ENCODE measurements at regions not wholly inside any gene's neighbourhood (a gene's known extent, or its start where the extent isn't known, plus 50 kb on each side); places are given as distances from the start of the nearest gene placed in this dataset.

DNA sequence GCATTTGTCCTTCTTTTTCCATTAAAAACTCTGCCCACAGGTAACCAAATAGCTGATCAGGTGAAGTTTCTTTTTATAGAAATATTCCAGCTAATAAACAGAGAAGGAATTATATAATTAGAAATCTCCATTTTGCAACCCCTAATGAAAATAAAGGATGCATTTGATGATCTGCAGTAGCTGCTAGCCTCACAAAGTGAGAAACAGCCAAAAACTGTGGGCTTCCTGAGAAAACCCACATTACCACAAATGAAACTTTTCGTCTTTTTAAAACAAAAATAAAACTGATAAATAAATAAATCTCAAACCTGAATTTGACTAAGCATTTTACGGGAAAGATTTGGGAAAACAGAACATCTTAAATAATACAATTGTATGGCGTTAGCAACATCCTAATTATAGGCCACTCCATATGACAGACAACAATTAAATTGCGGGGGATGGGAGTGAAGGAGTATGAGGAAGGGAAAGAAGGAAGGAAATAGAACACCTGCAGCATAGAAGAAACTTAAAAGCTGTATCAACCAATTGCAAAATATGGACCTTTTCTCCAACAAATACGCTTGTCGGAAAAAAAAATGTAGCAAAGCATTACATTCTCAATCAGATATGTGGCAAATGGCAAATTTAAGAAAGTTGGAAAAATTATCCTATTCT lies 283.0 kb upstream of the ITGA1 start:
- ATAC-seq: no peak

DNA sequence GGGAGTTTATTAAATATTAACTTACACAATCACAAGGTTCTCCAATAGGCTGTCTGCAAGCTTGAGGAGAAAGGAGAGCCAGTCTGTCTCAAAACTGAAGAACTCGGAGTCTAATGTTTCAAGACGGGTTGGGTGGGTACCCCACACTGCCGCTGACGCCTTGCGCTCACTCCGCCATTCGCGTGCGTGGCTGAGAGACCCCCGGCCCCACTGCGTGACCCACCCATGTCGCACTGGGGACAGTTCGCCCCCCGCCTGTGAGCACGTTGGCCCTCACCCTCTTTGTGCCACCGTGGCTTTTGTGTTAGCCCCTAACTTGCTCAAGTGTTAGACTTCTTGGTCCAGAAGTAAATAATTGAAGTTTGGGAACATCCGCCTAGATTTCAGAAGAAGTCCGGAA lies 270.0 kb upstream of the ITGA1 start:
- no peak for ATAC-seq

DNA sequence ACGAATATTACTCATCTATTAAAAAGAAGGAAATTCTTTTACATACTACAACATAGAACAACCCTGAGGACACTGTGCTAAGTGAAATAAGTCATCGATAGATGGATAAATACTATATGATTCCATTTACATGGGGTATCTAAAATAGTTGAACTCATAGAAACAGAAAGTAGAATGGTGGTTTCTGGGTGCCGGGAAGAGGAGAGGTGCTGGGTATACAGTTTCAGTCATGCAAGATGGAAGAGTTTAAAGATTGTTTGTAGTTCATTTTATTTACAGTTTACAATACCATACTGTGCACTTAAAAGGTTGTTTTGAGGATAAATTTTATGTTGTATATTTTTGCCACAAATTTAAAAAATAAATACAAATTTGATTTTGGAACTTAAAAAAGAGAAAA lies 267.5 kb upstream of the ITGA1 start:
- ATAC-seq: no peak

DNA sequence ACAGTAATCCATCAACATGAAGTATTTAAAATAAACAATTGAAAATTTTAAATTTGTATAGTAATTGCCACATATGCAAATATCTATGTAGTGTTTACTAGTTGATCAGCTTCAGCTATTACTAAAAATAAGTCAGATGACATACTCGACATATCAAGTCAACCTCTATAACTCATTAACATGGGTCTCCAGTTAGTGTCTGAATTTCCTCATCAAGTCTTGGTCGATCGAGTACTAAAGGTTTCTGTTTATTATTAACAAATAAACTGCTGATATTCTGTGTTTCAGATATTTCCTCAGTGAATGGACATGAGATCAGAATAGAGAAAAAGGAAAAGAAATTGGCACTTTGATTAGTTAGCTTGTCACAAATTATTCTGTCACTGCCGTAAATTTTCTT lies 266.5 kb upstream of the ITGA1 start:
- no peak for ATAC-seq

DNA sequence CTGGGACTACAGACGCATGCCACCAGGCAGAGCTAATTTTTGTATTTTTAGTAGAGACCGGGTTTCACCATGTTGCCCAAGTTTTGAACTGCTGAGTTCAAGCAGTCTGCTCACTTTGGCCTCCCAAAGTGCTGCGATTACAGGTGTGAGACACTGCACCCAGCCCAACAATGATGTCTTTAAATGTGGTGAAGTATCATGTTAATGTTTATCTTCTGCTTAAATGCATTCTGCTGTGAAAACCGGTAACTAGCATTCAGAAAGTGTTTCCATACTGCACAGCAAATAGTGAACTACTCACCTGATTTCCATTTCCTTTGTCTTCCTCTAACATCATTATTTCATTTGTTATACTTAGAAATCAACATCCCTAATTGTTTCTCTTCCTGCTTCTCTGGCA lies 264.0 kb upstream of the ITGA1 start:
- no peak for ATAC-seq

DNA sequence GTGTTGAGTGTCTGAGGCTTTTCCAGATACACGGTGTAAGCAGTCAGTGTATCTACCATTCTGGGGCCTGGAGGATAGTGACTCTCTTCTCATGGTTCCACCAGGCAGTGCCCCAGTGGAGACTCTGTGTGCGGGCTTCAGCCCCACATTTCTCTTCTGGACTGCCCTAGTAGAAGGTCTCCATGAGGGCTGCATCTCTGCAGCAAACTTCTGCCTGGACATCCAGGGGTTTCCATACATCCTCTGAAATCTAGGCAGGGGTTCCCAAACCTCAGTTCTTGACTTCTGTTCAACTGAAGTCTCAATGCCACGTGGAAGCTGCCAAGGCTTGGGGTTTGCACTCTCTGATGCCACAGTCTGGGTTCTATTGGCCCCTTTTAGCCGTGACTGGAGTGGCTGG lies 256.6 kb upstream of the ITGA1 start:
- ATAC-seq: no peak

DNA sequence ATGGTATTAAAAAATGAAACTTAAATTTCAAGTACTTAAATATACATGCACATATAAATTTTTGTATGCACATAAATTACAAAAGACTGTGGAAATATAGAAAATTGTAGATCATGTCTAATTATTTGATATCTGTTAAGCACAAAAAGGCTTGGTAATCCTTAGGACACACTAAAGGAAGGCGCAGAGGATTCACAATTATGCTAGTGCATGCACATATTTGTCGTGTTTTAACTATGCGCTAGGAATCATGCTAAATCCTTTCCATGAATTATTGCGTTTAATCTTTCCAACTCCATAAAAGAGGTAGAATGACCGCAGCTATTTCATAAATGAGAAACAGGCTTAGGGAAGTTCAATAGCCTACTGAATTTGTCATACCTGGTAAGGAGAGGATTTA lies 244.1 kb upstream of the ITGA1 start:
- ATAC-seq: no peak

DNA sequence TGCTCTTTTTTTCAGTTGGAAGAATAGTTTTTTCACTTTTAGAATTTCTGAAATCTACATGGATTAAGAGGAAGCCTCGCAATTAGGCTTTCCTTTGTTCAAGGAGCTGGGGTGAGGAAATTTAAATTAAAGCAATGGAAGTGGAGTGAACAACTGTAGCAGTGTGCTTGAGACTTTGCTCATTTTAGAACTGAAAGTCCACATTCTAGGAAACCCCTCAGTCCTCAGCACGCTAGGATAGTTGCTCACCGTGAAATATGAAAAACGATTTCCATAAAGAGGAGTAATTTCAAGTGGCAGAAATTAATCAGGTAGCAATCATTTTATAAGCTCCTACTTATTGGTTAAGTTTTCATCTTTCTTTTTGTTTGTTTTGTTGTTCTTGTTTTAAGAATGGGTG lies 243.0 kb upstream of the ITGA1 start:
- ATAC-seq: no peak

DNA sequence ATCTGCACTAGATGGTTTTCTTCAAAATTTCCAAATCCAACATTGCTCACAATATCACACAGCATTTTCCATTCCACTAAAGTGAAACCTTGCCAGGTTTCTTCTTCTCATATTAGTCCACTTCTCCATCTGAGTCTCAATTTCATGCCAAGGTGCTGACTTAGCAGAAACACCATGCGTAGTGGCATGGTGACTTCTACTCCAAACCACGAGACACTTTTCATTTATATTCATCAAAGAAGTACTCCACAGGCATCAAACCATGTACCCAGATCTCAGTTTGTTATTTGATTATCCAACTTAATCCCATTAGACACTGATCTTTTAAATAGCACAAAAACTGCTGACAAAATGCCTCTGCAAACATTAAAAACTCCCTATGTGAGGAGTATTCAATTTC lies 233.4 kb upstream of the ITGA1 start:
- no peak for ATAC-seq

DNA sequence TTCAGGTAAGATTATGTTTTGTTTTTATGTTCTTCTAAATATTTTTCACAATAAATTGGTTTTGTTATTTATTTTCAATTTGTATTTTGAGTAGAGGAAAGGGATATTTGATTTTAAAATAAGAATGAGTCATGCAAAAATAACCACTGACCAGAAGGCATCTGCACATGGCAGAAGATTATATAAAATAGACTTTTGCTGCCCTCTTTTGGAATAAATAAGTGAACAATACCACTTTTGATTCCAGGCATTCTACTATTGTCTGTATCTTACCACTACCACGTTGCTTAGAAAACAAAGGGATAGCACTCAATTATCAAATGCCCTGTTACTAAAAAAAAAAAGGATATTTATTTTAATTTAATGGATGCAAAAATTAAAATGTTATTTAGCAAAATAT lies 227.3 kb upstream of the ITGA1 start:
- ATAC-seq: no peak

DNA sequence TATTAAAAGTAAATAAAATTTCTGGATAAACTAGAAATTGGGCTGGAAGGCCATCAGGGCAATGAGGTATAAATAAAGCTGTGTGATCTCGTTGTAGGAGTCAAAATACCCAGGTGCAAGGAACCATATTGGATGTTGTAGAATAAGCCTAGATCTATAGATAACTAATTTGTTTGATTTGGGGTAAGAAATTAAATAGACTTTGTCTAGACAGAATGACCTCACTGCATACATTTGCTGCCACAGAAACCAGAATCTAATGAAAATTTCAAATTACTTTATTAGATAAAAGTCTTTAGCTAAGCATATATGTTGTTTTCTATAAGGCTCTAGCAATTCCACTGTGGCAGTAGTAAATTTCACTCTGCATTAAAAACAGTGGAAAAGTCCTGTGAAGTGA lies 225.2 kb upstream of the ITGA1 start:
- no peak for ATAC-seq

DNA sequence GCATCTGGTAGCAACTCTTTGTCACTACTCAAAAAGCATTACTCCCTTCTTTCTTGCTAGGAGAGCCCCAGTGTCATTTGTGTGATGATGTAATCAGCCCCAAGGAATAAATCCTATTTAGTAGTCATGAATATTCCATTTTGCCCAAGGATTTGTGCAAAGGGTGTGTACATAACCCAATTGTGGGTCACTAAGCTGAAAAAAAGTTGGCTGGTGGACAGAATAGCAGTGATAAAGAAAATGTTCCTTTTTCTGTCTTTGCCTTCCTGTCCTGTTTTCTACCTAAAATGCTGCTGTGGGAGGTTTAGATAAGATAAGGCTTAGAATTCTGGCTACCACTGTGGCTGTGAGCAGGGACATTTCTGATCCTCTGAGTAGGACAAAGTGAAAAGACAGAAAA lies 223.1 kb upstream of the ITGA1 start:
- ATAC-seq: no peak

DNA sequence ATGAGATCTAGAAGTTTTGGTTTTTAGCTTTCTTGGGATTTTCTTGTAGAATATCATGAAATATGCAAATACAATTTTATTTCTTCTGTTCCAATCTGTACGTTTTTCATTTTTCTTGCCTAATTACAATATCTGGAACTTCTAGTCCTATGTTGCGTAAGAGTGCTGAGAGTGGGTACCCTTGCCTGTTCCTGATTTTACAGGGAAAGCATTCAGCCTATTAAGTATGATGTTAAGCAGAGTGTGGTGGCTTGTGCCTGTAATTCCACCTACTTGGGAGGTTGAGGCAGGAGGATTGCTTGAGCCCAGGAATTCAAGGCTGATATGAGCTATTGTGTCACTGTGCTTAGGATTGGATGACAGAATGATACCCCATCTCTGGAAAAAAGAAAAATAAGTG lies 210.2 kb upstream of the ITGA1 start:
- ATAC-seq: no peak

DNA sequence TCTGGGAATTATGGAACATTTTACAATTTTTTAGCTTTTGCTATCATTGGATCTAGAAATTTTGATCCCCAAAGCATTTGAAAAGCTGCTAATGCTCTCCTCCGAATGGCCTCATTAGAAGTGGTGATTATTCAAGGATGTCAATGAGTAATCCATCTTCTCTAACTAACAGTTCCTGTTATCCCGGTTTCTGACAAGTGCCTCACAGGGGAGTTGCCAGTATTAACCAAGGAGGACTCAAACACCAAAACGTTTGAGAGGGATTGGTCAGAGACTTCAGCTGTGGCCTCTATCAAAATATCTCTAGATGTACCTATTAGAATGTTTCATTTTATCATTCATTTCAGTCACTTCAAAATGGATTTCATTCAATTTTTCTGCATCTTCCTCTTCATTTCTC lies 208.3 kb upstream of the ITGA1 start:
- no peak for ATAC-seq

DNA sequence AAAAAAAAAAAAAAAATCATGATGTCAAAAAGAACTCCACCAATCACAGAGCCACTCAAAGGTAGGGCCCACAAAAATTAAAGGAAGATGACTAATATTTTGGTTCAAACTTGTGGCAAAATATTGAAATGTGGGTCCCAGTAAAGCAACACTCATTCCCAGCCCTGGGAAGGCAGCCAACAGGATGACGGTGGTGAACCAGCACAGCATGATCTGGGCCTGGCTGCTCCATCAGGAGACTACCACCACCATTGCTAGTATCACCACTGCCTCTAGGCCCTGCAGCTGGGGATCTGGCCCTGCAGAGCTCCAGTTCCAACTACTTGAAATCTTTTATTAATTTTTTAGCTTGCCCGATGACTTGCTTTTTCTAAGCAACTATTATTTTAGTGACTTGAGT lies 206.8 kb upstream of the ITGA1 start:
- no peak for ATAC-seq

DNA sequence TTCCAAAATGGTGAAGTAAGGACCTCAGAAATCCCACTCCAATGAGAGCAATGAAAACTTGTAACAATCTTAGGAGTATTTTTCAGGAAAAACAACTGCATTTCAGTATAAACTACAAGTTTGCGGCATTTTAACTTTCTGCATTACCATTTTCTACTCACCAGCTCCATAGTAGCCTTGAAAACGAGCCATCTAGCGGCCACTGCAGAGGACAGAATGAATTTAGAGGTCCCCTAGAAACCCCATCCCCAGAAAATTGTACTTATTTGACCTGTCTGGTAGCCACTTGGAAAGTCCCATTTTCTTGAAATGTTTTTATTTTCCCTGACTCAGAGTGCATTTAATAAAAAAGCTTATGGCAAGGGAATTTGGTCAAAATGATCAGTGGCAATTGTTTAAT lies 205.4 kb upstream of the ITGA1 start:
- ATAC-seq: no peak

DNA sequence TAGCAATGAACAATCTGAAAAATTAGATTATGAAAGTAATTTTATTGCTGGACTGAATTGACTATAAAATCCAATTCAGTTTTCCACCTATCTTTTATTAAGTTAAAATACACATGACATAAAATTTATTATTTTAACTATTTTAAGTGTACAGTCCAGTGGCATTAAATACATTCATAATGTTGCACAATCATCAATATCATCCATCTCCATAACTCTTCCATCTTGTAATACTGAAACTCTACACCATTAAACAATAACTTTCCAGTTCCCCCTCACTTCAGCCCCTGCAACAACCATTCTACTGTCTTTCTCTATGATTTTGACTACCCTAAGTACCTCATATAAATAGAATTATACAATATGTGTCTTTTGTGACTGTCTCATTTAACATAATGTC lies 200.6 kb upstream of the ITGA1 start:
- ATAC-seq: no peak

DNA sequence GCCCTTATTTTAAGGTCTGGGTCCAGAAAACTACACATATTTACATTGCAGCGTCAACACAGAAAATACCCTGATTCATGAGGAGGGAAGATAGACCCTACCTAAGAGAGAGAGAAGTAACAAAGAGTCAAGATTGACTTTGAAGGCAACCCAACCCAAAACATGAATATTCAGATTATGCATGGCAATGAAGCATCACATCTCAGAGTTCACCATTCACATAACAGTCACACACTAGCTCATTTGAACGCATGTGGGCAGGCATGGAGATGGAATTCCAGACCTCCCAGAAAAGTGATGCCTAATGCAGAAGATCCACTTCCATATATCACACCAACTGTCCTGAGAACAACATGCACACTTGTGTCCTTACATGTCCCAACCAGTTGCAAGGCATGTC lies 190.1 kb upstream of the ITGA1 start:
- no peak for ATAC-seq

DNA sequence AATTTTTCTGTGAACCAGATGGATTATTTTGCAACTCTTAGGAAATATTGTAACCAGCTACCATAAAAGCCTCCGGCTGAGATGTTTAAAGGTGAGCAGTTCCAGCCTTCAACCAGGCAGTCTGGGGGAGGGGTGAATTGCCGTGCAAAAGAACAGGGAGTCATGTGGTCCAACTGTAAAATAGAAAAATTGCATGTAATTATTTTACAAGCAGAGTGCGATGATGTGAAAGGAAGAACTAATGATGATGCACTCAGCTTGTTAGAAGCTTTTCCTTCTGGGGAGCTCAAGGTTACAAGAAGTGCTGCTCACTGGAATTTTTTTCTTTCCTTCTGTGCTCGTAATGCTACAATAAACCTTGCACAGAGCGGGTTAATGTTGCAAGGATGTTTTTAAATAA lies 188.7 kb upstream of the ITGA1 start:
- ATAC-seq: no peak

DNA sequence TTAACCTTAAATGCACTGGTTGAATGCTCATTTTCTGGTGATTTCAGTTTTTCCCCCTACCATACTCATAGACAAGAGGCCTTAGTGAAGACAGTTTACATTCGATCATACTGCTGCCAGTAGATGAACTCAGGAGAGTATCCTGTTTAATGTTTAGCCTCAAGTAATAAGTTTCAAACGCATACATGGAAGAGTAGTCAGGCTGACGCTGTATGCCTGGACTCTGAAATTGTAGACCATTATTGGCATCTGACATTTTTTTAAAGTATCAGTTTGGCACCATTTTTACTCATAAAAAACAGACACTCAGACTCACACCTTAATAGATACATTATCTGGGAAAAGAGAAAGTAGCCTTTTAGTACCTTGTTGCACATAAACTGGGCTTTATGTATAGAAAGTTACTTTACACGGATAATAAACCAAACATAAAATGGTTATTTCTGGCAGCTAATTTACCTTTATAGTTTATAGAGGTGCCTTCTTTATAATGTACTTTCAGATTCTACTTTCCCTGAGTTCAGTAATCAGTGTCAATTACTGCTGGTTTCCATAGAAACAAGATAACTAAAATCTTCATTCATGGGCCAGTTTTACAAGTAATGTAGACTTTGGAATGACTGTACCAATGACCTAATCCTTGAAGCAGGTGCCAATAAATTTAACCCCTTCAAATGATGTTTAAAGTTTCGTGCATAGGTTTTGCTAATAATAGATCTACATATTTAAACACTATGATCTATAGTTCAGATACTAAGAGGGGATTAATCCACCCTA lies 183.8 kb upstream of the ITGA1 start:
- no peak for ATAC-seq

DNA sequence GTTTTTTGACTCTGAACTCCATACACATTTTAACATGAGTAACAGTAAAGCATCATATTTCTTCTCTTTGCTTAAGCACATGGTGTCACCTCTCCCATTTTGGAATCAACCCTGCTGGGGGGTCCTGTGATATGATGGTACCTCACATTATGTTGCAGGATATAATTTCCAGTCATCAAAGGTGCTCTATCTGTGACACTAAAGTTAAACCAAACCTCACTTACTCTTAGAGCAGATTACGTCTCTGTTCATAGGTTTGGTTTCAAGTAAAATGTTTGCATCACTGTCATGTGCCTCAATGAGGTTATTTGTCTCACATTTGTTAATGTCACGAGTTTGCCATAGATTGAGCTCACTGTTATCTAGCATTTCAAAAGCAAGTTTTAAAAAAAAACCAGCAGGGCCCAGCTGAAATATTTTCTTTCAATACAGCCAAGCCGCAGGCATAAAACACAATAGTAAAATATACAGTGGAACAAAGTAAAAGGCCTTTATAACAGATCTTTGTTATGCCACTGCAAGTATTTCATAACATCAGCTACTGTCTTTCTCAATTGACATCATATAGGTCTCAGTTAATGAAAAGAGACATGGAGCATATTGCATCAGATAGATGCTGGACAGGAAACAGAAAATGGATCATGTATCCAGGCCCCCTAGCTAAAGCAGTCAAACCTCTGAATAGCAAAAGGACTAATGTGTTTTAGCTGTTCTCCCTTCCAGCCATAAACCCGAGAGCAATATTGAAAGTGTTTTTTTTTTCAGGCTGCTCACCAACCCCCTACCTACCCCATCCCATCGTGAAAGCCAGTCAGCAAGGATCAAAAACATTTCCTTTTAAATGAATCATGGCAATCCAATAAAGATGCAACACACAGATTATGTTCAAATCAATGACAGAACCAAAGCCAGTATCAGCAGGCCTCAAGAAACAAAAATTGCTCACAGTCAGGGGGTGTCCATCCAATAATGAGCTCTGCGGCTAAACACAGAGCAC lies 182.1 kb upstream of the ITGA1 start:
- ATAC-seq: no peak

DNA sequence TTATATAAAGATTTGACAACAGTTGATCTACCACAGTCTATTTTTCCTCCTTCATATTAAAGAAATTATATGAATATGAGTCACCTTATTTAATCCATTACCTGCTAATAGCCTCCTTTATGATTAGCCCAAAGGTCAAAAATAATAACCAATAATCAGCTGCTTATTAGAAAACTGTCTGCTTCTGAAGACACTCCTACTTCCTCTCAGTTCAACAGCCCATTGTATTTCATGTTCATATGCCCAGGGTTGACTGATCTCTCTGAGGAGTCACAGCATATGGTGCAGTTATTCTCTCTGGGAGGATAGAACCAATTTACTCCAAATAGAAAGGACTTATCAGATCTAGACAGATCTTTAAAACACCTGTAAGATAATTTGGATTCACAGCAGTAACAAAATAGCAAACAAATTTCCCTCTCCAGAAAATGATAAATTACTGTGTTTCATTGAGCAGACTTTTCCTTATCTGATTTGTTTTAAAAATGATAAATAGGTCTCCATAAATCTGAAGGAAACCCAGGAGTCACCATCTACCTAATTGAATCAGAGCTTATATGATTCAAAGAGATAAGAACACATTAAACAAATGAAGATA lies 180.4 kb upstream of the ITGA1 start:
- ATAC-seq: no peak

DNA sequence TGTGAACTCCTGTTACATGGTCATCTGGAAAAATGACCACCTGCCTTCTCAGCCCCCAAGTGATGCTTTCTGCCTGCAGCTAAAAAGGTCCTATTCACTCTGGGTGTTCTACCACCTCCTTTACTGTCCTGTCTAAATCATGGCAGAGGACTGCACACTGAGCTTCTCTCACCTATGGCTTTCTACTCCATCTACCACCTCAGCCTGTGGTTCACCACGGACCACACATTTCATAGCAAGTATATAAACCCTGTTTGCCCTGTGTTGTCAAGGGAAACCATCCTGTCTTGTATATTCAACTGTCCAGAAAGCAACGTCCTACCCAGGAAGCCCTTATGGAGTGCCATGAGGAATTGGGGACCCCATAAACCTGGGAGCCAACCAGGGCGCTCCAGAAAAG lies 167.4 kb upstream of the ITGA1 start:
- ATAC-seq: no peak
